HepG2 (cell line): ENCODE measurements at regions not wholly inside any gene's neighbourhood (a gene's known extent, or its start where the extent isn't known, plus 50 kb on each side); places are given as distances from the start of the nearest gene placed in this dataset.
"Not testable (repeated sequence)": the region's sequence is repeated elsewhere in the genome, so short reads cannot be mapped to it uniquely, and the experiment has no call there.

Experiments used
- ATAC-seq: fragments of 200-7000 bp; cut with Tn5 transposase; 3 replicates; pipeline ENCODE4 v1.9.1; 2020; ENCODE audit warnings: mild to moderate bottlenecking, moderate library complexity
- BruUV-seq: library from RNA; stranded (reverse); fragments of 400-500 nt; replicated peaks from 2 replicates; lab custom pipeline; 2021; lab: Mats Ljungman, UMichigan
- CTCF ChIA-PET: fragments of 300-600 bp; formaldehyde crosslinking; extraction: SDS; loops from one replicate; lab custom pipeline; 2021; ENCODE audit warnings: low total read pairs, inconsistent platforms, low intra/inter-chr PET ratio; lab: Yijun Ruan, JAX
- POLR2A ChIA-PET: fragments of 350-600 bp; sonication (Branson Sonifier 250); formaldehyde crosslinking; loops from one replicate; lab custom pipeline; 2020; ENCODE audit warnings: antibody characterized with exemption, inconsistent platforms; lab: Yijun Ruan, JAX
- DNase-seq: peaks from one replicate; pipeline ENCODE4 v3.0.0-alpha.2; 2015; ENCODE audit warnings: low spot score
- FAIRE-seq: peaks from 3 replicates; lab custom pipeline; 2011; peaks lifted over from hg19 to GRCh38; lab: Jason Lieb, UNC
- H2AFZ ChIP-seq: one replicate; pipeline ENCODE4 v1.6.1; 2011; ENCODE audit warnings: low read length, inconsistent platforms
- H3K27ac ChIP-seq: fragments of 300-600 bp; 3 replicates; pipeline ENCODE4 v1.8.0; 2011; ENCODE audit warnings: mixed run types, mild to moderate bottlenecking, mixed read lengths, low read length, inconsistent platforms; ENCODE audit not compliant: insufficient read depth; ENCODE audit errors: extremely low read length
- H3K27me3 ChIP-seq, 2 experiments: fragments of 200-600 bp in 1 of 2; 2 replicates in 1 of 2; 3 replicates in 1 of 2; pipeline versions ENCODE4 v1.6.0 to v1.8.0; 2011; ENCODE audit warnings: low read length in 2 of 2, mild to moderate bottlenecking in 2 of 2, moderate library complexity in 2 of 2, inconsistent platforms in 1 of 2; ENCODE audit not compliant: insufficient read depth in 2 of 2, control insufficient read depth in 1 of 2
- H3K36me3 ChIP-seq, 2 experiments: fragments of 200-600 bp in 1 of 2; replicated peaks in 1 of 2; 2 replicates in 1 of 2; 3 replicates in 1 of 2; pipeline versions ENCODE4 v1.5.1 to v1.8.0; 2011; ENCODE audit warnings: low read length in 2 of 2, inconsistent platforms in 1 of 2; ENCODE audit not compliant: insufficient read depth in 2 of 2, control insufficient read depth in 1 of 2
- H3K4me1 ChIP-seq: 2 replicates; pipeline ENCODE4 v1.5.1; 2012; ENCODE audit warnings: low read length, inconsistent platforms; ENCODE audit not compliant: insufficient read depth
- H3K4me2 ChIP-seq: 2 replicates; pipeline ENCODE4 v1.6.0; 2011; ENCODE audit warnings: low read depth, low read length, inconsistent platforms
- H3K4me3 ChIP-seq, 3 experiments: fragments of 200-600 bp in 1 of 3; sonication (generic), shearing (Covaris generic) in 1 of 3; replicated peaks in 1 of 3; 2 replicates each; pipeline ENCODE4 v1.5.1; 2011 to 2016; ENCODE audit warnings: low read length in 3 of 3, inconsistent platforms in 2 of 3, low read depth in 2 of 3, mild to moderate bottlenecking in 2 of 3, control low read depth in 1 of 3, mixed read lengths in 1 of 3; ENCODE audit not compliant: insufficient read depth in 1 of 3
- H3K79me2 ChIP-seq: one replicate; pipeline ENCODE4 v1.6.1; 2011; ENCODE audit warnings: low read length, inconsistent platforms; ENCODE audit not compliant: insufficient read depth
- H3K9ac ChIP-seq: 2 replicates; pipeline ENCODE4 v1.6.0; 2011; ENCODE audit warnings: mild to moderate bottlenecking, low read depth, low read length, inconsistent platforms; ENCODE audit not compliant: insufficient read depth
- H3K9me3 ChIP-seq: 2 replicates; pipeline ENCODE4 v1.5.1; 2012; ENCODE audit warnings: mild to moderate bottlenecking, low read length
- H4K20me1 ChIP-seq: 2 replicates; pipeline ENCODE4 v1.6.0; 2011; ENCODE audit warnings: inconsistent platforms, mild to moderate bottlenecking, low read length, moderate library complexity; ENCODE audit not compliant: insufficient read depth
- AGO1 ChIP-seq: fragments of 200-400 bp; formaldehyde crosslinking; IDR thresholded peaks from 2 replicates; pipeline ENCODE4 v1.6.1; 2017; ENCODE audit warnings: mild to moderate bottlenecking, low read depth, low read length, moderate library complexity; ENCODE audit not compliant: poor library complexity, severe bottlenecking
- ARNT2 ChIP-seq: sonication (generic); formaldehyde crosslinking; IDR thresholded peaks from 2 replicates; pipeline ENCODE4 v1.8.0; 2022; ENCODE audit warnings: mild to moderate bottlenecking, low read depth, missing genetic modification reagents, moderate library complexity
- GMEB2 ChIP-seq: IDR thresholded peaks from 2 replicates; pipeline ENCODE4 v1.6.1; 2016; ENCODE audit warnings: missing biosample characterization, missing genetic modification reagents, low read depth
- IRF9 ChIP-seq: sonication (generic); formaldehyde crosslinking; IDR thresholded peaks from 2 replicates; pipeline ENCODE4 v1.8.0; 2022; ENCODE audit warnings: missing genetic modification reagents, mild to moderate bottlenecking, borderline replicate concordance
- MYC ChIP-seq: sonication (generic); formaldehyde crosslinking; IDR thresholded peaks from 2 replicates; pipeline ENCODE4 v1.9.0; 2021; ENCODE audit warnings: missing genetic modification reagents, borderline replicate concordance
- NFYB ChIP-seq: sonication (generic); formaldehyde crosslinking; IDR thresholded peaks from 2 replicates; pipeline ENCODE4 v1.4.0; 2020; ENCODE audit warnings: missing genetic modification reagents
- PAX8 ChIP-seq: sonication (generic); formaldehyde crosslinking; IDR thresholded peaks from 2 replicates; pipeline ENCODE4 v1.8.0; 2022; ENCODE audit warnings: mild to moderate bottlenecking, missing genetic modification reagents, borderline replicate concordance
- ZNF350 ChIP-seq: sonication (generic); formaldehyde crosslinking; IDR thresholded peaks from 2 replicates; pipeline ENCODE4 v1.4.0; 2020; ENCODE audit warnings: mild to moderate bottlenecking, low read depth, missing genetic modification reagents, borderline replicate concordance
- WGBS: methylation state at CpG from one replicate; pipeline ENCODE4 v1.1.6; 2017; ENCODE audit warnings: low lambda C conversion rate; 5-methylcytosine and 5-hydroxymethylcytosine counted together
- in situ Hi-C: cut with HindIII; loops from 2 replicates; pipeline ENCODE4 v1.10.0; 2017; ENCODE audit warnings: low pct_unique_long_range_greater_than_20kb; ENCODE audit not compliant: extremely low pct_ligation_motif_present
- intact Hi-C: fragments of 100-400 bp; cut with micrococcal nuclease; formaldehyde crosslinking; loops from one replicate; pipeline ENCODE4 v1.10.0; 2022; ENCODE audit not compliant: unreplicated experiment

GRCh38 chr7:130957137-130957513 lies 223.1 kb upstream of the KLF14 start:
- Histone ChIP-seq H3K36me3 (peaks cover 1 to 15% of the 10 kb centered on the region in 2 experiments), H3K27ac (no peak overlapping the region), H3K4me2 (no peak overlapping the region), H2AFZ (no peak overlapping the region), H3K9ac (no peak overlapping the region), H3K79me2 (no peaks in the 10 kb centered on the region), H3K9me3 (no peaks in the 10 kb centered on the region), H4K20me1 (no peaks in the 10 kb centered on the region), H3K4me1 (peaks cover 25% of the 10 kb centered on the region), H3K27me3 (no peaks in the 10 kb centered on the region), H3K4me3 (no peak overlapping the region)
- ATAC-seq (no peak), FAIRE-seq (no peak), DNase-seq (no peak)
- POLR2A ChIA-PET, result interaction anchor here (0.5 kb wide), 1 partner anchor 98 kb away, joined by 5 read pairs; no protein-coding TSS in a partner anchor
- intact Hi-C loops (no loop called here), in situ Hi-C loops (no loop called here)
- CTCF ChIA-PET, result no interaction called here
- no TSS peak for BruUV-seq
- 85% methylated on average over 2 of the region's 2 CpGs for WGBS
- no peak for TF ChIP-seq ARNT2 (CRISPR knock-in tag)
- TF ChIP-seq ZNF350, result no peak
- no peak for TF ChIP-seq MYC (CRISPR knock-in tag)
- no peak for TF ChIP-seq GMEB2 (CRISPR knock-in tag)
- TF ChIP-seq IRF9, result no peak
- no peak for TF ChIP-seq PAX8 (CRISPR knock-in tag)
- no peak for TF ChIP-seq NFYB
- no peak for TF ChIP-seq AGO1

GRCh38 chr7:130957722-130958435 lies 223.9 kb upstream of the KLF14 start:
- BruUV-seq, H2AFZ ChIP-seq, POLR2A ChIA-PET, H3K4me2 ChIP-seq, FAIRE-seq, H3K27ac ChIP-seq, H3K9me3 ChIP-seq, DNase-seq, CTCF ChIA-PET, H4K20me1 ChIP-seq, H3K4me3 ChIP-seq, ATAC-seq, in situ Hi-C loops, H3K9ac ChIP-seq, intact Hi-C loops, H3K27me3 ChIP-seq, H3K79me2 ChIP-seq: not testable (repeated sequence)
- Histone ChIP-seq H3K4me1 (peaks cover 25% of the 10 kb centered on the region), H3K36me3 (peaks cover 1 to 18% of the 10 kb centered on the region in 2 experiments; a peak in 4 of 5 replicates)
- 96% methylated on average over 6 of the region's 6 CpGs for WGBS
